ENCODE measurements at regions not wholly inside any gene's neighbourhood (a gene's known extent, or its start where the extent isn't known, plus 50 kb on each side); places are given as distances from the start of the nearest gene placed in this dataset.

GRCh38 chr6:74602206-74602605 is 603.6 kb downstream of the COL12A1 start:
- no peak for TF ChIP-seq ZNF274 (IDR thresholded peaks at IDR 0.05; ENCODE audit: low read depth, low read length)
- no peak for TF ChIP-seq YY1 (IDR thresholded peaks at IDR 0.05; ENCODE audit: insufficient read depth, insufficient read length)
- no peak for TF ChIP-seq SUZ12 (IDR thresholded peaks at IDR 0.05; ENCODE audit: extremely low read depth, insufficient read depth, insufficient read length)

Data from NT2/D1 (cell line).